ENCODE measurements at regions not wholly inside any gene's neighbourhood (a gene's known extent, or its start where the extent isn't known, plus 50 kb on each side); places are given as distances from the start of the nearest gene placed in this dataset.

GRCh38 chr10:44022203-44022602, 362.7 kb downstream of the CXCL12 start:
- no peak overlapping the region for H3K4me3 ChIP-seq (ENCODE audit: low read depth, low read length)
- no peak for DNase-seq
- H3K36me3 ChIP-seq: no peaks in the 10 kb centered on the region
- no peaks in the 10 kb centered on the region for H3K9me3 ChIP-seq
- H3K27me3 ChIP-seq: no peaks in the 10 kb centered on the region
- no peaks in the 10 kb centered on the region for H3K4me1 ChIP-seq
- no peak for TF ChIP-seq CTCF (IDR thresholded peaks at IDR 0.05; ENCODE audit: low read depth, low read length)

DNA sequence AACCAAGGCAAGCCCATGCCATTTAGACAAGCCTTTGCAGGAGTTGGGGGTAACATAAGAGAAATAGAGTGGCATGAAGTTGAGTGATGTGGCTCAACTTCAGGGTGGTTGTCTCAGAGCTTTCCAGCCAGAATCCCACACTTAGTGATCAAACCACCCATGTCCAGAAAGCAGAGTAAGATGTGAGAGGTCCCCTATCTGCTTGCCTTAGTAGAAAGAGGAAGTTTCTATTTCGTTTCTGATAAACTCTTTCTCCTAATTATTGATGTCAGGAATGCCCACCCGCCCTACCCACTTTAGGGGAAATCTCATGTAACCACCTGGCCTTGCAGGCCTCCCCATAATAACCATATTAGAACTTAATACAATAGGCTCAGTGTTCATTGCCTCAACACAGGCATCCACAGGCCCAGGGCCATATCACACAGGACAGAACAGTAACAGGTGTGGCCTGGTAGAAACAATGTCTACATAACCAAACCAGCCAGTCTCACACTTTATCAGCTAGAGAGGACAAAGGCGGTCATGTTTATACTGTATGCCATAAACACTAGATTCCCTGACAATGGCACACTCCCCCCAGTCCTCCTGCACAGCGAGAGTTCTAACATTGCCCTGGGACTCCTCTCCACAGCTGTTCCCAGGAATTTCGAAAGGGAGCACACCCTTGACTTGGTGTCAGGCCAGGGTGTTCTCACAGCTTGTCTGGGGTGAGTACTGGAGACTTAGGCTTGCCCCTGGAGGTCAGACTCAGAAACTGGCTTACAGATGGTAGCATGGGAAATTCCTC, 364.4 kb downstream of the CXCL12 start:
- Histone ChIP-seq H3K27me3 (no peaks in the 10 kb centered on the region), H3K4me1 (no peaks in the 10 kb centered on the region), H3K4me3 (ENCODE audit: low read depth, low read length) (no peak overlapping the region), H3K36me3 (no peaks in the 10 kb centered on the region), H3K9me3 (no peaks in the 10 kb centered on the region)
- no peak for TF ChIP-seq CTCF (IDR thresholded peaks at IDR 0.05; ENCODE audit: low read depth, low read length)
- DNase-seq: no peak

DNA sequence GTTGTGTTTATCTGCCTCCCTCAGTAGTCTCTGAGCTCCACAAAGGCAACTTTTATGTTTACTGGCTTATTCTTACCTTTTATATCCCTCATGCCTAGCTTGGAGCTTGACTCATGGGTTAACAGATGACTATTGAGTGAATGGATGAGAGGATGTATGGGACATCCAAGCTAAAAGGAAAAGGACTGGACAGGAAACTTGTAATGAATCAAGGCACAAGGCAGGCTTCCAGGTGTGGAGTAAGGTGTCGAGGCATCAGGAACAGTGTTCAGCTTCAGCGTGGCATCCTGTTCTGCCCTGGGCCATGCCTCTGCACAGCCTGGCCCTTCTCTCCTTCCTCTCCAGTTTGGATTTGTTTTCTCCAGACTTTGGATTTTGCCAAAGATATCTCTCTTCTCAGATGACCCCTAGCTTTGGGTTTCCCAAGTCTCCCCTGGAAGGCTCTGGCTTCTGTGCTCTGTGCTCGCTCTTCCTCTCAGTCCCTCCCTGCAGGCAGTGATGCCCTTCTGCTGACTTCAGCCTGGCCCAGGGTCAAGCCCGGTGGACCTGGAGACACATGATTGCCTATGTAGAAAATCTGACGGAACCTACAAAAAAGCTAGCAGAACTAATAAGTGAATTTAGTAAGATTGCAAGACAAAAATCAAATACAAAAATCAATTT, 367.3 kb downstream of the CXCL12 start:
- H3K27me3 ChIP-seq: no peaks in the 10 kb centered on the region
- H3K4me3 ChIP-seq (ENCODE audit: low read depth, low read length): no peak overlapping the region
- TF ChIP-seq CTCF (IDR thresholded peaks at IDR 0.05; ENCODE audit: low read depth, low read length): no peak
- H3K4me1 ChIP-seq: no peaks in the 10 kb centered on the region
- no peak for DNase-seq
- H3K9me3 ChIP-seq: no peaks in the 10 kb centered on the region
- H3K36me3 ChIP-seq: no peaks in the 10 kb centered on the region

DNA sequence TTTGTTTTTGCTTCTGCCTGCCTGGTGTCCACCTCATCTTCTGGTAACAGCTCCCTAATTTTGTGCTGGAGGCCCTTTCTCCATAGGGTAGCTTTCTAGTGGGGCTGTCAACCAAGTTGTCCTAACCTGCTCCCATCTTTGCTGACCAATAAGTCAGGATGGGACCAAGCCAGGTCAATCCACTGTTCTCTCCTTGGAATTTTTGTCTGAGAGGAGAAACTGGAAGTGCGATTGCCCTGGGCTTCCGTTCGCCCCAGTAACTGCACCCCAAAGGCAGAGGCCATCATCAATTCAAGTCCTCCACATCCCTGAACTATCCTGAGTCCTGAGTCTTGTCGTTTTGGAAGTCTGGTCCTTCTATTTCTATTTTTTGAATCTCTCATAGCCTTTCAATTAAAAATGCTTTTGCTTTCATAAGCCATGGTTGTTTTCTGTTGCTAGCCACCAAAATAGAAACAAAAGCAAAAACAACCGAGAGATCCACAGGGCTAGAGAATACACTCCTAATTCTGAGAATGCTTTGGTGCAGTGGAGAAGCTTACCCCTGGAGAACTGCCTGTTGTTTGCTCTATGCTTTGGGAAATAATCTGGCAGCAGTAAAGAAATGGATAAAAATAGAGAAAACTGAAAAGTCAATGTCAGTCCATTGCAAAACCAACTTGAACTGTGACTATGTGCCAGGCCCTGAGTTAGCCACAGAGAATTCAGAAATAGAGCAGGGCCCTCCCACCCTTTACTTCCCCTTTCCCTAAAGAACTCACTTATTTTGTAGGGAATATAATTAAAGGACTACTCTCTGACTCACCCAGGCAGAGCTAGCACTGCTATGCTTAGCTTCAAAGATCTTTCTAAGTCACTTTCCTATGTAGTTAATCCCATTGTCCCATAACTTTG, 368.1 kb downstream of the CXCL12 start:
- Histone ChIP-seq H3K9me3 (no peaks in the 10 kb centered on the region), H3K4me1 (no peaks in the 10 kb centered on the region), H3K27me3 (no peaks in the 10 kb centered on the region), H3K4me3 (ENCODE audit: low read depth, low read length) (no peak overlapping the region), H3K36me3 (no peaks in the 10 kb centered on the region)
- no peak for TF ChIP-seq CTCF (IDR thresholded peaks at IDR 0.05; ENCODE audit: low read depth, low read length)
- no peak for DNase-seq

- H3K4me1 ChIP-seq: peaks cover 7% of the 10 kb centered on the region; the same call in 1 of the 2 replicates
- no peak for DNase-seq
- H3K4me3 ChIP-seq (ENCODE audit: low read depth, low read length): no peak overlapping the region
- H3K36me3 ChIP-seq: no peaks in the 10 kb centered on the region
- TF ChIP-seq CTCF (IDR thresholded peaks at IDR 0.05; ENCODE audit: low read depth, low read length): no peak
- H3K9me3 ChIP-seq: no peaks in the 10 kb centered on the region
- H3K27me3 ChIP-seq: no peaks in the 10 kb centered on the region
Measured at GRCh38 chr10:44015702-44016500, 367.2 kb upstream of the ZNF32 start.
